ENCODE measurements at regions not wholly inside any gene's neighbourhood (a gene's known extent, or its start where the extent isn't known, plus 50 kb on each side); places are given as distances from the start of the nearest gene placed in this dataset.

- Histone ChIP-seq H3K4me1 (ENCODE audit: control insufficient read depth in 4 of 4, insufficient read depth in 4 of 4, low read length in 3 of 4) (no peaks in the 10 kb centered on the region), H3K27ac (ENCODE audit: low read depth in 1 of 2, low read length in 2 of 2) (no peak overlapping the region), H3K9ac (ENCODE audit: low read depth in 1 of 2, low read length in 2 of 2) (no peak overlapping the region), H3K4me3 (ENCODE audit: low read depth in 1 of 3, low read length in 3 of 3) (no peak overlapping the region), H3K27me3 (ENCODE audit: control insufficient read depth in 4 of 4, insufficient read depth in 4 of 4, low read length in 3 of 4) (peaks cover 0 to 4% (median 0%) of the 10 kb centered on the region in 4 donors), H3K9me3 (ENCODE audit: control insufficient read depth in 4 of 4, low read length in 3 of 4) (no peaks in the 10 kb centered on the region), H3K36me3 (ENCODE audit: control insufficient read depth in 4 of 4, insufficient read depth in 3 of 4, low read depth in 1 of 4, low read length in 3 of 4) (no peaks in the 10 kb centered on the region)
- 75% methylated on average over 2 of the region's 2 CpGs for WGBS
- TF ChIP-seq FOXA2 (IDR thresholded peaks at IDR 0.05): no peak
- no peak for TF ChIP-seq RAD21 (IDR thresholded peaks at IDR 0.05)
- no peak for TF ChIP-seq CTCF (IDR thresholded peaks at IDR 0.05; ENCODE audit: low read depth, low read length, missing input control)
- no peak for TF ChIP-seq GABPA (IDR thresholded peaks at IDR 0.05 in 1 of 2, conservative IDR thresholded peaks at IDR 0.05 in 1 of 2)
- no peak for DNase-seq (ENCODE audit: low spot score)
Observed at GRCh38 chr9:115628426-115628825, 510.5 kb upstream of the TNC start.

GRCh38 chr9:115629879-115630840, 512.2 kb upstream of the TNC start:
- H3K4me1 ChIP-seq (ENCODE audit: control insufficient read depth in 4 of 4, insufficient read depth in 4 of 4, low read length in 3 of 4): no peaks in the 10 kb centered on the region

More at GRCh38 chr9:115629879-115630840, 512.2 kb upstream of the TNC start:
- Histone ChIP-seq H3K36me3 (ENCODE audit: control insufficient read depth in 4 of 4, insufficient read depth in 3 of 4, low read depth in 1 of 4, low read length in 3 of 4) (no peaks in the 10 kb centered on the region), H3K4me3 (ENCODE audit: low read depth in 1 of 3, low read length in 3 of 3) (no peak overlapping the region), H3K27me3 (ENCODE audit: control insufficient read depth in 4 of 4, insufficient read depth in 4 of 4, low read length in 3 of 4) (peaks cover 0 to 4% (median 0%) of the 10 kb centered on the region in 4 donors), H3K27ac (ENCODE audit: low read depth in 1 of 2, low read length in 2 of 2) (no peak overlapping the region), H3K9me3 (ENCODE audit: control insufficient read depth in 4 of 4, low read length in 3 of 4) (no peaks in the 10 kb centered on the region), H3K9ac (ENCODE audit: low read depth in 1 of 2, low read length in 2 of 2) (no peak overlapping the region)
- 70% methylated on average over 4 of the region's 4 CpGs for WGBS
- TF ChIP-seq FOXA2 (IDR thresholded peaks at IDR 0.05) (no peak), YY1 (IDR thresholded peaks at IDR 0.05) (no peak), MAX (IDR thresholded peaks at IDR 0.05) (no peak), ATF3 (IDR thresholded peaks at IDR 0.05) (no peak), EGR1 (IDR thresholded peaks at IDR 0.05; ENCODE audit: low read depth in 2 of 2) (no peak), REST (IDR thresholded peaks at IDR 0.05) (no peak)
- DNase-seq (ENCODE audit: low spot score): no peak

Data from liver (tissue), 8 donors.